Middle frontal gyrus (tissue), 1 donor: ENCODE measurements at regions not wholly inside any gene's neighbourhood (a gene's known extent, or its start where the extent isn't known, plus 50 kb on each side); places are given as distances from the start of the nearest gene placed in this dataset.

Experiments
- DNase-seq: peaks from one replicate; pipeline ENCODE4 v3.0.0-alpha.2; 2015; ENCODE audit warnings: low spot score; ENCODE audit errors: extremely low spot score

GRCh38 chr4:53816561-53816960 lies 225.3 kb upstream of the LNX1 start:
- no peak for DNase-seq

GRCh38 chr4:53815281-53815680 lies 224.0 kb upstream of the LNX1 start:
- DNase-seq, result no peak

GRCh38 chr4:53813998-53814397 lies 222.7 kb upstream of the LNX1 start:
- DNase-seq, result no peak

- DNase-seq, result no peak
Measured at GRCh38 chr4:53810643-53811042, 219.4 kb upstream of the LNX1 start.

- DNase-seq, result no peak
Measured at GRCh38 chr4:53809816-53810215, 218.5 kb upstream of the LNX1 start.

GRCh38 chr4:53805291-53805690 lies 214.0 kb upstream of the LNX1 start:
- no peak for DNase-seq

- DNase-seq, result no peak
Measured at GRCh38 chr4:53804719-53805118, 213.4 kb upstream of the LNX1 start.

- DNase-seq, result no peak
Measured at GRCh38 chr4:53802500-53802899, 211.2 kb upstream of the LNX1 start.

- no peak for DNase-seq
Measured at GRCh38 chr4:53801373-53801772, 210.1 kb upstream of the LNX1 start.

- DNase-seq, result no peak
Measured at GRCh38 chr4:53800741-53801140, 209.5 kb upstream of the LNX1 start.

GRCh38 chr4:53793096-53793495 lies 201.8 kb upstream of the LNX1 start:
- DNase-seq, result no peak

- DNase-seq, result no peak
Measured at GRCh38 chr4:53790286-53790685, 199.0 kb upstream of the LNX1 start.

GRCh38 chr4:53788621-53789020 lies 197.3 kb upstream of the LNX1 start:
- no peak for DNase-seq

GRCh38 chr4:53788011-53788410 lies 196.7 kb upstream of the LNX1 start:
- DNase-seq, result no peak

GRCh38 chr4:53786632-53787031 lies 195.3 kb upstream of the LNX1 start:
- DNase-seq, result no peak

GRCh38 chr4:53785996-53786395 lies 194.7 kb upstream of the LNX1 start:
- no peak for DNase-seq

- DNase-seq, result no peak
Measured at GRCh38 chr4:53784112-53784511, 192.8 kb upstream of the LNX1 start.

- DNase-seq, result no peak
Measured at GRCh38 chr4:53783208-53783859, 192.0 kb upstream of the LNX1 start.

- DNase-seq, result no peak
Measured at GRCh38 chr4:53782458-53782845, 191.2 kb upstream of the LNX1 start.

- no peak for DNase-seq
Measured at GRCh38 chr4:53781629-53782457, 190.6 kb upstream of the LNX1 start.

GRCh38 chr4:53780736-53781400 lies 189.6 kb upstream of the LNX1 start:
- DNase-seq, result no peak

GRCh38 chr4:53779025-53779424 lies 187.7 kb upstream of the LNX1 start:
- DNase-seq, result no peak
